Keratinocyte (primary cell): ENCODE measurements at regions not wholly inside any gene's neighbourhood (a gene's known extent, or its start where the extent isn't known, plus 50 kb on each side); places are given as distances from the start of the nearest gene placed in this dataset.

Source experiments
- DNase-seq: peaks from one replicate; pipeline ENCODE4 v3.0.0-alpha.2; 2011; ENCODE audit warnings: low read depth, missing footprints, low spot score
- FAIRE-seq: peaks from 2 replicates; lab custom pipeline; 2011; peaks lifted over from hg19 to GRCh38; lab: Jason Lieb, UNC
- H2AFZ ChIP-seq: 2 replicates; pipeline ENCODE4 v1.6.0; 2012; ENCODE audit warnings: low read length, control low read depth, inconsistent platforms; ENCODE audit not compliant: control insufficient read depth
- H3K27ac ChIP-seq: 2 replicates; pipeline ENCODE4 v1.5.1; 2011; ENCODE audit warnings: low read length; ENCODE audit not compliant: control insufficient read depth, insufficient read depth
- H3K27me3 ChIP-seq: 3 replicates; pipeline ENCODE4 v1.6.0; 2011; ENCODE audit warnings: low read length; ENCODE audit not compliant: control insufficient read depth, insufficient read depth; ENCODE audit errors: extremely low read depth
- H3K36me3 ChIP-seq, 2 experiments: 2 replicates in 1 of 2; 3 replicates in 1 of 2; pipeline ENCODE4 v1.5.1; 2011; ENCODE audit warnings: low read length in 2 of 2, mild to moderate bottlenecking in 1 of 2; ENCODE audit not compliant: control insufficient read depth in 2 of 2, insufficient read depth in 2 of 2; ENCODE audit errors: extremely low read depth in 1 of 2
- H3K4me1 ChIP-seq: 3 replicates; pipeline ENCODE4 v1.5.1; 2011; ENCODE audit warnings: low read length; ENCODE audit not compliant: control insufficient read depth, insufficient read depth; ENCODE audit errors: extremely low read depth
- H3K4me2 ChIP-seq: 3 replicates; pipeline ENCODE4 v1.6.0; 2011; ENCODE audit warnings: low read depth, low read length; ENCODE audit not compliant: control insufficient read depth, insufficient read depth; ENCODE audit errors: extremely low read depth
- H3K4me3 ChIP-seq, 3 experiments: fragments of 200-600 bp in 1 of 3; sonication (generic) in 1 of 3; 2 replicates in 2 of 3; 3 replicates in 1 of 3; pipeline ENCODE4 v1.5.1; 2011 to 2016; ENCODE audit warnings: low read length in 3 of 3, mild to moderate bottlenecking in 3 of 3, control low read depth in 2 of 3, inconsistent platforms in 1 of 3, low read depth in 1 of 3, mixed read lengths in 1 of 3, mixed run types in 1 of 3, moderate library complexity in 1 of 3; ENCODE audit not compliant: control insufficient read depth in 2 of 3, insufficient read depth in 2 of 3; ENCODE audit errors: extremely low read depth in 1 of 3
- H3K79me2 ChIP-seq: 2 replicates; pipeline ENCODE4 v1.6.0; 2012; ENCODE audit warnings: low read length; ENCODE audit not compliant: control insufficient read depth, insufficient read depth
- H3K9ac ChIP-seq: 3 replicates; pipeline ENCODE4 v1.6.0; 2011; ENCODE audit warnings: low read length; ENCODE audit not compliant: control insufficient read depth, insufficient read depth; ENCODE audit errors: extremely low read depth
- H3K9me1 ChIP-seq: 3 replicates; pipeline ENCODE4 v1.6.0; 2011; ENCODE audit warnings: low read length; ENCODE audit not compliant: control insufficient read depth, insufficient read depth; ENCODE audit errors: extremely low read depth
- H3K9me3 ChIP-seq: 2 replicates; pipeline ENCODE4 v1.5.1; 2012; ENCODE audit warnings: low read depth, low read length; ENCODE audit not compliant: control insufficient read depth
- H4K20me1 ChIP-seq: 3 replicates; pipeline ENCODE4 v1.6.0; 2011; ENCODE audit warnings: low read length; ENCODE audit not compliant: control insufficient read depth, insufficient read depth; ENCODE audit errors: extremely low read depth
- EZH2 ChIP-seq: IDR thresholded peaks from one replicate; pipeline ENCODE4 v1.6.1; 2012; ENCODE audit warnings: inconsistent platforms, mild to moderate bottlenecking, low read length, moderate library complexity
- dilution Hi-C: fragments of 300-500 bp; cut with MboI; formaldehyde crosslinking; loops from one replicate; pipeline ENCODE4 v1.7.0; 2020; ENCODE audit warnings: low sequenced_read_pairs; ENCODE audit not compliant: extremely low pct_ligation_motif_present
- TF ChIP-seq, protein P1 (sequence below), 3 experiments: IDR thresholded peaks in 1 of 3; conservative IDR thresholded peaks in 1 of 3; optimal IDR thresholded peaks in 1 of 3; 2 replicates in 2 of 3; 3 replicates in 1 of 3; pipeline versions ENCODE3 to v1.5.1; 2011; ENCODE audit warnings: low read length in 3 of 3, mild to moderate bottlenecking in 3 of 3, moderate library complexity in 2 of 3, control low read depth in 1 of 3, inconsistent platforms in 1 of 3; ENCODE audit not compliant: insufficient read depth in 2 of 3; ENCODE audit errors: extremely low read depth in 1 of 3

GRCh38 chr5:109614981-109615380 lies 74.7 kb upstream of the MAN2A1 start:
- FAIRE-seq = no peak
- H3K27ac ChIP-seq = no peak overlapping the region
- DNase-seq = no peak
- H3K9me1 ChIP-seq = no peaks in the 10 kb centered on the region
- no peaks in the 10 kb centered on the region for H3K27me3 ChIP-seq
- no peaks in the 10 kb centered on the region for H4K20me1 ChIP-seq
- H3K79me2 ChIP-seq = no peaks in the 10 kb centered on the region
- H3K4me3 ChIP-seq = no peak overlapping the region
- no peak overlapping the region for H3K4me2 ChIP-seq
- dilution Hi-C loops = no loop called here
- no peak overlapping the region for H3K9ac ChIP-seq
- H3K4me1 ChIP-seq = no peaks in the 10 kb centered on the region
- TF ChIP-seq EZH2 = no peak
- TF ChIP-seq, protein P1, sequence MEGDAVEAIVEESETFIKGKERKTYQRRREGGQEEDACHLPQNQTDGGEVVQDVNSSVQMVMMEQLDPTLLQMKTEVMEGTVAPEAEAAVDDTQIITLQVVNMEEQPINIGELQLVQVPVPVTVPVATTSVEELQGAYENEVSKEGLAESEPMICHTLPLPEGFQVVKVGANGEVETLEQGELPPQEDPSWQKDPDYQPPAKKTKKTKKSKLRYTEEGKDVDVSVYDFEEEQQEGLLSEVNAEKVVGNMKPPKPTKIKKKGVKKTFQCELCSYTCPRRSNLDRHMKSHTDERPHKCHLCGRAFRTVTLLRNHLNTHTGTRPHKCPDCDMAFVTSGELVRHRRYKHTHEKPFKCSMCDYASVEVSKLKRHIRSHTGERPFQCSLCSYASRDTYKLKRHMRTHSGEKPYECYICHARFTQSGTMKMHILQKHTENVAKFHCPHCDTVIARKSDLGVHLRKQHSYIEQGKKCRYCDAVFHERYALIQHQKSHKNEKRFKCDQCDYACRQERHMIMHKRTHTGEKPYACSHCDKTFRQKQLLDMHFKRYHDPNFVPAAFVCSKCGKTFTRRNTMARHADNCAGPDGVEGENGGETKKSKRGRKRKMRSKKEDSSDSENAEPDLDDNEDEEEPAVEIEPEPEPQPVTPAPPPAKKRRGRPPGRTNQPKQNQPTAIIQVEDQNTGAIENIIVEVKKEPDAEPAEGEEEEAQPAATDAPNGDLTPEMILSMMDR (optimal IDR thresholded peaks at IDR 0.05 in 1 of 3, IDR thresholded peaks at IDR 0.05 in 1 of 3, conservative IDR thresholded peaks at IDR 0.05 in 1 of 3; ENCODE audit: extremely low read depth in 1 of 3, insufficient read depth in 2 of 3, low read length in 3 of 3) = no peak
- H2AFZ ChIP-seq = no peak overlapping the region
- no peaks in the 10 kb centered on the region for H3K36me3 ChIP-seq
- no peaks in the 10 kb centered on the region for H3K9me3 ChIP-seq

DNA sequence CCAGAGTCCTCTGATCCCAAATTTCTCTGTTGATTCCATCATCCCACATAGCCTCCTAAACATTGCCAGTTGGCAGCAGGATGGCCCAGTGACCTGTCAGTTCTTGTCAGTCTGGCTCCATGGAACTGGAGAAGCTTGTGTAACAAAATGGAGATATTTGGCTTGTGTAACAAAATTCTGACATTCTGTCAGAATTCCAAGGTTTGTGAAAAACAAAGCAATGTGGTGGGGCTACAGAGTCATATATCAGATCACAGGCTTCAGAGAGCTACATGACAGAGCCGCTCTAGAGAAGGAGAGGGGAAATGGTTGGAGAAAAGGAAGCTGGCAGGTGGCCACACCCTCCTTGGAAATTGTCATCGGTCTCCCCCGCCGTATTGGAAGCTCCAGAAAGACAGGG lies 75.4 kb upstream of the MAN2A1 start:
- TF ChIP-seq, protein P1 (optimal IDR thresholded peaks at IDR 0.05 in 1 of 3, IDR thresholded peaks at IDR 0.05 in 1 of 3, conservative IDR thresholded peaks at IDR 0.05 in 1 of 3; ENCODE audit: extremely low read depth in 1 of 3, insufficient read depth in 2 of 3, low read length in 3 of 3) = no peak
- TF ChIP-seq EZH2 = no peak
- H3K4me3 ChIP-seq = no peak overlapping the region
- no peaks in the 10 kb centered on the region for H3K27me3 ChIP-seq
- no peak overlapping the region for H3K9ac ChIP-seq
- H4K20me1 ChIP-seq = no peaks in the 10 kb centered on the region
- no peak for DNase-seq
- H3K36me3 ChIP-seq = no peaks in the 10 kb centered on the region
- H2AFZ ChIP-seq = no peak overlapping the region
- H3K4me2 ChIP-seq = no peak overlapping the region
- H3K27ac ChIP-seq = no peak overlapping the region
- no peaks in the 10 kb centered on the region for H3K79me2 ChIP-seq
- dilution Hi-C loops = no loop called here
- FAIRE-seq = no peak
- H3K9me1 ChIP-seq = no peaks in the 10 kb centered on the region
- H3K4me1 ChIP-seq = no peaks in the 10 kb centered on the region
- H3K9me3 ChIP-seq = no peaks in the 10 kb centered on the region
